ENCODE measurements at regions not wholly inside any gene's neighbourhood (a gene's known extent, or its start where the extent isn't known, plus 50 kb on each side); places are given as distances from the start of the nearest gene placed in this dataset.
A peak's percentile ranks its signal among the peaks of the same experiment; 100 is the strongest.
"Not testable (repeated sequence)": the region's sequence is repeated elsewhere in the genome, so short reads cannot be mapped to it uniquely, and the experiment has no call there.

DNA sequence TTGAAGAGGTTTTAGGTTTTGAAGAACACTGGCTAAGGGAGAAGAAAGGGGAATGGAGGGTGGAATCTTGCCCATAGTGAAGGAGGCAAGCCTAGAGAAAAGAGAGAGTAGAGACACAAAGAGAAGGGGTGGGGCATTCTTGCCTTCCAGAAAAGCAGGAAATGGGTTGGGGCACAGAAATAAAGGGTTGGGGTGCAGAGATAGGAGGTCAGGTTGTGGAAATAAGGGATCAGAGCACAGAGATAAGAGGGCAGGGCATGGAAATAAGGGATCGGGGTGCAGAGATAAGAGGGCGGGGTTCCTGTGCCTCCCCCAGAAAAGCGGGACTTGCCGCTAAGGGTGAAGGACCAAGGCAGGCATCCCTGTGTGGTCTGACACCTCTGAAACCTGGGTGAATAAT, 69.9 kb downstream of the ALG1L2 start:
- H3K36me3 ChIP-seq; H3K4me3 ChIP-seq; DNase-seq (ENCODE audit: low spot score); ATAC-seq (ENCODE audit: insufficient number of reproducible peaks, low FRiP score, low read depth); H3K27me3 ChIP-seq (replicated peaks; ENCODE audit: insufficient read depth); H3K9me3 ChIP-seq; H3K4me1 ChIP-seq (ENCODE audit: control insufficient read depth in 1 of 2, low read depth in 2 of 2); H3K27ac ChIP-seq: not testable (repeated sequence)

GRCh38 chr3:130153247-130153646, 71.6 kb downstream of the ALG1L2 start:
- not testable (repeated sequence) for H3K27ac ChIP-seq; H3K9me3 ChIP-seq; H3K27me3 ChIP-seq (replicated peaks; ENCODE audit: insufficient read depth); DNase-seq (ENCODE audit: low spot score); H3K4me3 ChIP-seq; ATAC-seq (ENCODE audit: insufficient number of reproducible peaks, low FRiP score, low read depth); H3K4me1 ChIP-seq (ENCODE audit: control insufficient read depth in 1 of 2, low read depth in 2 of 2); H3K36me3 ChIP-seq

- H3K27me3 ChIP-seq (replicated peaks; ENCODE audit: insufficient read depth); DNase-seq (ENCODE audit: low spot score); H3K27ac ChIP-seq; H3K36me3 ChIP-seq; ATAC-seq (ENCODE audit: insufficient number of reproducible peaks, low FRiP score, low read depth); H3K9me3 ChIP-seq; H3K4me3 ChIP-seq; H3K4me1 ChIP-seq (ENCODE audit: control insufficient read depth in 1 of 2, low read depth in 2 of 2): not testable (repeated sequence)
Observed at GRCh38 chr3:130155464-130155863, 73.8 kb downstream of the ALG1L2 start.

- H3K27me3 ChIP-seq (replicated peaks; ENCODE audit: insufficient read depth); H3K4me3 ChIP-seq; H3K36me3 ChIP-seq; H3K4me1 ChIP-seq (ENCODE audit: control insufficient read depth in 1 of 2, low read depth in 2 of 2); ATAC-seq (ENCODE audit: insufficient number of reproducible peaks, low FRiP score, low read depth); H3K27ac ChIP-seq; H3K9me3 ChIP-seq; DNase-seq (ENCODE audit: low spot score): not testable (repeated sequence)
Observed at GRCh38 chr3:130166856-130167255, 85.2 kb downstream of the ALG1L2 start.

GRCh38 chr3:130175195-130175594, 93.6 kb downstream of the ALG1L2 start:
- not testable (repeated sequence) for H3K4me3 ChIP-seq; ATAC-seq (ENCODE audit: insufficient number of reproducible peaks, low FRiP score, low read depth); DNase-seq (ENCODE audit: low spot score); H3K36me3 ChIP-seq; H3K4me1 ChIP-seq (ENCODE audit: control insufficient read depth in 1 of 2, low read depth in 2 of 2); H3K27me3 ChIP-seq (replicated peaks; ENCODE audit: insufficient read depth); H3K27ac ChIP-seq; H3K9me3 ChIP-seq

GRCh38 chr3:130176476-130177256, 95.0 kb downstream of the ALG1L2 start:
- H3K4me1 ChIP-seq (ENCODE audit: control insufficient read depth in 1 of 2, low read depth in 2 of 2); DNase-seq (ENCODE audit: low spot score); H3K36me3 ChIP-seq; H3K9me3 ChIP-seq; H3K27ac ChIP-seq; H3K4me3 ChIP-seq; ATAC-seq (ENCODE audit: insufficient number of reproducible peaks, low FRiP score, low read depth); H3K27me3 ChIP-seq (replicated peaks; ENCODE audit: insufficient read depth): not testable (repeated sequence)

- ATAC-seq (ENCODE audit: insufficient number of reproducible peaks, low FRiP score, low read depth); H3K4me3 ChIP-seq: not testable (repeated sequence)
Observed at GRCh38 chr3:130178835-130179234, 97.2 kb downstream of the ALG1L2 start.

GRCh38 chr3:130179353-130179970, 97.8 kb downstream of the ALG1L2 start:
- not testable (repeated sequence) for ATAC-seq (ENCODE audit: insufficient number of reproducible peaks, low FRiP score, low read depth); DNase-seq (ENCODE audit: low spot score); H3K36me3 ChIP-seq; H3K9me3 ChIP-seq; H3K27ac ChIP-seq; H3K4me1 ChIP-seq (ENCODE audit: control insufficient read depth in 1 of 2, low read depth in 2 of 2); H3K27me3 ChIP-seq (replicated peaks; ENCODE audit: insufficient read depth)
- peak overlapping the region; percentile 46 for H3K4me3 ChIP-seq

More at GRCh38 chr3:130178835-130179234, 97.2 kb downstream of the ALG1L2 start:
- not testable (repeated sequence) for H3K27me3 ChIP-seq (replicated peaks; ENCODE audit: insufficient read depth); H3K4me1 ChIP-seq (ENCODE audit: control insufficient read depth in 1 of 2, low read depth in 2 of 2); H3K9me3 ChIP-seq; H3K36me3 ChIP-seq; H3K27ac ChIP-seq; DNase-seq (ENCODE audit: low spot score)

GRCh38 chr3:130182475-130182874, 100.8 kb downstream of the ALG1L2 start:
- not testable (repeated sequence) for H3K4me3 ChIP-seq; H3K4me1 ChIP-seq (ENCODE audit: control insufficient read depth in 1 of 2, low read depth in 2 of 2); H3K27ac ChIP-seq; DNase-seq (ENCODE audit: low spot score); H3K36me3 ChIP-seq; ATAC-seq (ENCODE audit: insufficient number of reproducible peaks, low FRiP score, low read depth); H3K9me3 ChIP-seq; H3K27me3 ChIP-seq (replicated peaks; ENCODE audit: insufficient read depth)

- not testable (repeated sequence) for DNase-seq (ENCODE audit: low spot score); H3K4me3 ChIP-seq; ATAC-seq (ENCODE audit: insufficient number of reproducible peaks, low FRiP score, low read depth); H3K9me3 ChIP-seq; H3K4me1 ChIP-seq (ENCODE audit: control insufficient read depth in 1 of 2, low read depth in 2 of 2); H3K36me3 ChIP-seq; H3K27ac ChIP-seq; H3K27me3 ChIP-seq (replicated peaks; ENCODE audit: insufficient read depth)
Observed at GRCh38 chr3:130183689-130184088, 102.1 kb downstream of the ALG1L2 start.

DNA sequence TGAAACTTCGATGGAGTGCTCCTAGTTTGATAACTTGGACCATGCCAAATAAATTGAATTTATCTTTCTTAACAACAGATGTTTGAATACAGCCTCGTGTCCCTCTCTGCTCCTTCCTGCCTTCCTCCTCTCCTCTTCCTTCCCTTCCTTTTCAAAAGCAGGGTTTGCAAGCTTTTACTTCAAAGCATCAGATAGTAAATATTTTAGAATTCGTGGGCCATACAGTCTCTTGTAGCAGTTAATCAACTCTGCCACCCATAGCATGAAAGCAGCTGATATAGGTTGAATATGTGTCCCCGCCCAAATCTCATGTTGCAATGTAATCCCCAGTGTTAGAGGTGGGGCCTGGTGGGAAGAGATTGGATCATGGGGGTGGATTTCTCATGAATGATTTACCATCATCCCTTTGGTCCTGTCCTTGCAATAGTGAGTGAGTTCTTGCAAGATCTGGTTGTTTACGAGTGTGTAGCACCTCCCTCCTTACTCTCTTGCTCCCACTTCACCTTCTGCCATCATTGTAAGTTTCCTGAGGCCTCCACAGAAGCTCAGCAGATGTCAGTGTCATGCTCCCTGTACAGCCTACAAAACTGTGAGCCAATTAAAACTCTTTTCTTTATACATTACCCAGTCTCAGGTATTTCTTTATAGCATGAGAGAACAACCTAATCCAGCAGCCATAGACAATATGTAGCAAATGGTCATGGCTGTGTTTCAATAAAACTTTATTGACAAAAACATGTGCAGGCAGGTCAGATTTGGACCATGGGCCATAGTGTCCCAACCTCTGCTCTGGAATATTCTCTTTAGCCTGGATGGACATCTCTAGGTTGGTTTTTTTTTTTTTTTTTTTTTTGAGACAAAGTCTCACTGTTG, 102.8 kb downstream of the ALG1L2 start:
- not testable (repeated sequence) for DNase-seq (ENCODE audit: low spot score); H3K4me1 ChIP-seq (ENCODE audit: control insufficient read depth in 1 of 2, low read depth in 2 of 2); H3K27me3 ChIP-seq (replicated peaks; ENCODE audit: insufficient read depth); H3K36me3 ChIP-seq; H3K4me3 ChIP-seq; ATAC-seq (ENCODE audit: insufficient number of reproducible peaks, low FRiP score, low read depth); H3K27ac ChIP-seq; H3K9me3 ChIP-seq

- DNase-seq (ENCODE audit: low spot score); H3K4me1 ChIP-seq (ENCODE audit: control insufficient read depth in 1 of 2, low read depth in 2 of 2); H3K9me3 ChIP-seq; H3K36me3 ChIP-seq; H3K27ac ChIP-seq; H3K27me3 ChIP-seq (replicated peaks; ENCODE audit: insufficient read depth); ATAC-seq (ENCODE audit: insufficient number of reproducible peaks, low FRiP score, low read depth); H3K4me3 ChIP-seq: not testable (repeated sequence)
Observed at GRCh38 chr3:130201272-130201671, 119.6 kb downstream of the ALG1L2 start.

Measured in thoracic aorta (tissue), 2 donors.